Suprapubic skin (tissue), 4 donors: ENCODE measurements at regions not wholly inside any gene's neighbourhood (a gene's known extent, or its start where the extent isn't known, plus 50 kb on each side); places are given as distances from the start of the nearest gene placed in this dataset.

ENCODE experiments used
- CTCF ChIP-seq, 2 donors: fragments of 200-600 bp in 1 of 2; fragments of 450-650 bp in 1 of 2; sonication (generic) in 1 of 2; IDR thresholded peaks; one replicate each; pipeline ENCODE4 v1.5.1; 2016 to 2019; ENCODE audit warnings: antibody characterized with exemption in 2 of 2, mild to moderate bottlenecking in 1 of 2, moderate library complexity in 1 of 2
- EP300 ChIP-seq: sonication (generic); formaldehyde crosslinking; IDR thresholded peaks from one replicate; pipeline ENCODE4 v1.6.1; 2017; ENCODE audit warnings: antibody characterized with exemption
- POLR2AphosphoS5 ChIP-seq, 3 donors: sonication (generic); formaldehyde crosslinking; IDR thresholded peaks; one replicate each; pipeline ENCODE4 v1.6.1; 2017; ENCODE audit warnings: antibody characterized with exemption in 3 of 3

- TF ChIP-seq CTCF (IDR thresholded peaks at IDR 0.05), result no peak
- TF ChIP-seq EP300, result no peak
- TF ChIP-seq POLR2AphosphoS5 (IDR thresholded peaks at IDR 0.05), result no peak
Observed at GRCh38 chr7:79570903-79571302, 117.4 kb upstream of the MAGI2 start.
